HG03460 (cell line): ENCODE measurements at regions not wholly inside any gene's neighbourhood (a gene's known extent, or its start where the extent isn't known, plus 50 kb on each side); places are given as distances from the start of the nearest gene placed in this dataset.
"Not testable (repeated sequence)": the region's sequence is repeated elsewhere in the genome, so short reads cannot be mapped to it uniquely, and the experiment has no call there.

Source experiments
- ATAC-seq: cut with Tn5 transposase; IDR thresholded peaks from one replicate; pipeline ENCODE4 v1.9.1; 2021; ENCODE audit not compliant: unreplicated experiment

GRCh38 chr15:81901319-81901718 is 144.5 kb downstream of the MEX3B start:
- no peak for ATAC-seq

- no peak for ATAC-seq
Observed at GRCh38 chr15:81899730-81900129, 146.1 kb downstream of the MEX3B start.

GRCh38 chr15:81899024-81899423 is 146.8 kb downstream of the MEX3B start:
- ATAC-seq: no peak

- ATAC-seq: no peak
Observed at GRCh38 chr15:81897057-81897677, 148.7 kb downstream of the MEX3B start.

- ATAC-seq: no peak
Observed at GRCh38 chr15:81896356-81896755, 149.5 kb downstream of the MEX3B start.

GRCh38 chr15:81895723-81896122 is 150.1 kb downstream of the MEX3B start:
- no peak for ATAC-seq

GRCh38 chr15:81894061-81894460 is 151.8 kb downstream of the MEX3B start:
- no peak for ATAC-seq

GRCh38 chr15:81893182-81893835 is 152.5 kb downstream of the MEX3B start:
- no peak for ATAC-seq

- no peak for ATAC-seq
Observed at GRCh38 chr15:81890496-81890895, 155.3 kb downstream of the MEX3B start.

- ATAC-seq: no peak
Observed at GRCh38 chr15:81889485-81889881, 156.3 kb downstream of the MEX3B start.

GRCh38 chr15:81888748-81889484 is 156.9 kb downstream of the MEX3B start:
- no peak for ATAC-seq

- ATAC-seq: no peak
Observed at GRCh38 chr15:81887912-81888311, 157.9 kb downstream of the MEX3B start.

- ATAC-seq: not testable (repeated sequence)
Observed at GRCh38 chr15:81887188-81887587, 158.6 kb downstream of the MEX3B start.

- no peak for ATAC-seq
Observed at GRCh38 chr15:81886591-81886990, 159.2 kb downstream of the MEX3B start.

- ATAC-seq: no peak
Observed at GRCh38 chr15:81886080-81886479, 159.7 kb downstream of the MEX3B start.

GRCh38 chr15:81885135-81885534 is 160.7 kb downstream of the MEX3B start:
- no peak for ATAC-seq

- no peak for ATAC-seq
Observed at GRCh38 chr15:81882504-81882903, 163.3 kb downstream of the MEX3B start.

GRCh38 chr15:81880833-81881232 is 165.0 kb downstream of the MEX3B start:
- no peak for ATAC-seq

- no peak for ATAC-seq
Observed at GRCh38 chr15:81880314-81880713, 165.5 kb downstream of the MEX3B start.

- not testable (repeated sequence) for ATAC-seq
Observed at GRCh38 chr15:81875717-81876116, 170.1 kb downstream of the MEX3B start.

GRCh38 chr15:81870746-81871106 is 175.1 kb downstream of the MEX3B start:
- not testable (repeated sequence) for ATAC-seq

- ATAC-seq: not testable (repeated sequence)
Observed at GRCh38 chr15:81870062-81870745, 175.6 kb downstream of the MEX3B start.
